ENCODE measurements at regions not wholly inside any gene's neighbourhood (a gene's known extent, or its start where the extent isn't known, plus 50 kb on each side); places are given as distances from the start of the nearest gene placed in this dataset.

DNA sequence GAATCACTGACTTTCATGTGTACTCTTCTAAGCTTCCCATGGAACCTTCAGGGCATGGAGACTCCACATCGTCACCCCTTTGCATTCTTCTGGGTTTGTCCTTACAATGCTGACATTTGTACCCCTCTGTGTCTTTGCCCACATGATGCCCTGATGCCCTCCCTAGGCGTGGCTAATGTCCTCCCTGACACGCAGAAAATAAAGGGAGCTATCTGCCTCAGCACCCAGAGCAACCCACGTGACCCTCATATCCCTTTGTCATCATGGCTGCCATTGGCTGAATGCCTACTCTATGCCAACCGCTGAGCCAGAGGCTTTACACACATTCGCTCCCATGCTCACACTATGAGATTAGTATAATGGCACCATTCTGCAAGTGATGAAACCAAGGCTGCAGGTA, 86.4 kb upstream of the KLHL29 start:
- TF ChIP-seq, protein P1, sequence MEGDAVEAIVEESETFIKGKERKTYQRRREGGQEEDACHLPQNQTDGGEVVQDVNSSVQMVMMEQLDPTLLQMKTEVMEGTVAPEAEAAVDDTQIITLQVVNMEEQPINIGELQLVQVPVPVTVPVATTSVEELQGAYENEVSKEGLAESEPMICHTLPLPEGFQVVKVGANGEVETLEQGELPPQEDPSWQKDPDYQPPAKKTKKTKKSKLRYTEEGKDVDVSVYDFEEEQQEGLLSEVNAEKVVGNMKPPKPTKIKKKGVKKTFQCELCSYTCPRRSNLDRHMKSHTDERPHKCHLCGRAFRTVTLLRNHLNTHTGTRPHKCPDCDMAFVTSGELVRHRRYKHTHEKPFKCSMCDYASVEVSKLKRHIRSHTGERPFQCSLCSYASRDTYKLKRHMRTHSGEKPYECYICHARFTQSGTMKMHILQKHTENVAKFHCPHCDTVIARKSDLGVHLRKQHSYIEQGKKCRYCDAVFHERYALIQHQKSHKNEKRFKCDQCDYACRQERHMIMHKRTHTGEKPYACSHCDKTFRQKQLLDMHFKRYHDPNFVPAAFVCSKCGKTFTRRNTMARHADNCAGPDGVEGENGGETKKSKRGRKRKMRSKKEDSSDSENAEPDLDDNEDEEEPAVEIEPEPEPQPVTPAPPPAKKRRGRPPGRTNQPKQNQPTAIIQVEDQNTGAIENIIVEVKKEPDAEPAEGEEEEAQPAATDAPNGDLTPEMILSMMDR (conservative IDR thresholded peaks at IDR 0.05), result no peak
- no peak for TF ChIP-seq ZFX (IDR thresholded peaks at IDR 0.05)

Data from C4-2B (cell line).